ENCODE measurements at regions not wholly inside any gene's neighbourhood (a gene's known extent, or its start where the extent isn't known, plus 50 kb on each side); places are given as distances from the start of the nearest gene placed in this dataset.

- TF ChIP-seq CTCF (IDR thresholded peaks at IDR 0.05; ENCODE audit: extremely low read depth in 1 of 2, insufficient read depth in 1 of 2, low read depth in 1 of 2, low read length in 2 of 2) (no peak), EZH2 (IDR thresholded peaks at IDR 0.05; ENCODE audit: borderline replicate concordance, low read depth, low read length, severe bottlenecking) (no peak), MYC (IDR thresholded peaks at IDR 0.05; ENCODE audit: low read depth, low read length) (no peak), POLR2A (IDR thresholded peaks at IDR 0.05; ENCODE audit: low read depth, low read length) (no peak), JUN (IDR thresholded peaks at IDR 0.05; ENCODE audit: borderline replicate concordance, insufficient read depth, insufficient read length, low read depth) (no peak), POLR2AphosphoS5 (IDR thresholded peaks at IDR 0.05; ENCODE audit: insufficient read depth, low read depth, low read length) (no peak), GATA2 (IDR thresholded peaks at IDR 0.05; ENCODE audit: insufficient read depth, insufficient read length, low read depth, low read length) (no peak)
Measured at GRCh38 chr13:75910591-75910990, 274.5 kb downstream of the LMO7 start.

Measured in endothelial cell of umbilical vein (primary cell).